ENCODE measurements at regions not wholly inside any gene's neighbourhood (a gene's known extent, or its start where the extent isn't known, plus 50 kb on each side); places are given as distances from the start of the nearest gene placed in this dataset.

GRCh38 chr9:90303655-90304054 lies 339.0 kb downstream of the DIRAS2 start:
- TF ChIP-seq CTCF (IDR thresholded peaks at IDR 0.05; ENCODE audit: low read depth, low read length) (no peak), POLR2A (IDR thresholded peaks at IDR 0.05; ENCODE audit: extremely low read depth, insufficient read length) (no peak), MYC (IDR thresholded peaks at IDR 0.05; ENCODE audit: low read depth, low read length) (no peak)
- TF ChIP-seq, protein P1, sequence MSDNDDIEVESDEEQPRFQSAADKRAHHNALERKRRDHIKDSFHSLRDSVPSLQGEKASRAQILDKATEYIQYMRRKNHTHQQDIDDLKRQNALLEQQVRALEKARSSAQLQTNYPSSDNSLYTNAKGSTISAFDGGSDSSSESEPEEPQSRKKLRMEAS (IDR thresholded peaks at IDR 0.05; ENCODE audit: low read depth, low read length), result no peak
